Retinal pigment epithelial cell (primary cell): ENCODE measurements at regions not wholly inside any gene's neighbourhood (a gene's known extent, or its start where the extent isn't known, plus 50 kb on each side); places are given as distances from the start of the nearest gene placed in this dataset.

Source experiments
- DNase-seq: peaks from one replicate; pipeline ENCODE4 v3.0.0-alpha.2; 2010; ENCODE audit warnings: low read depth
- H3K4me3 ChIP-seq: 2 replicates; pipeline ENCODE4 v1.5.1; 2011; ENCODE audit warnings: mild to moderate bottlenecking, low read length, control low read depth, moderate library complexity
- CTCF ChIP-seq: conservative IDR thresholded peaks from 2 replicates; pipeline ENCODE4 v1.5.1; 2011; ENCODE audit warnings: low read depth, low read length, control low read depth, inconsistent platforms

GRCh38 chr10:113339121-113339520, 213.7 kb upstream of the HABP2 start:
- no peak for DNase-seq
- H3K4me3 ChIP-seq, result no peak overlapping the region
- no peak for TF ChIP-seq CTCF

- H3K4me3 ChIP-seq, result no peak overlapping the region
- DNase-seq, result no peak
- TF ChIP-seq CTCF, result no peak
Measured at GRCh38 chr10:113340282-113340681, 212.6 kb upstream of the HABP2 start.

- DNase-seq, result no peak
- no peak for TF ChIP-seq CTCF
- H3K4me3 ChIP-seq, result no peak overlapping the region
Measured at GRCh38 chr10:113341138-113341537, 211.7 kb upstream of the HABP2 start.

GRCh38 chr10:113345826-113346624, 206.8 kb upstream of the HABP2 start:
- H3K4me3 ChIP-seq, result no peak overlapping the region

GRCh38 chr10:113347508-113347907, 205.3 kb upstream of the HABP2 start:
- no peak for TF ChIP-seq CTCF
- no peak for DNase-seq
- no peak overlapping the region for H3K4me3 ChIP-seq

More at GRCh38 chr10:113345826-113346624, 206.8 kb upstream of the HABP2 start:
- no peak for DNase-seq
- no peak for TF ChIP-seq CTCF

- no peak for TF ChIP-seq CTCF
- H3K4me3 ChIP-seq, result no peak overlapping the region
- no peak for DNase-seq
Measured at GRCh38 chr10:113348694-113349093, 204.2 kb upstream of the HABP2 start.
